Thoracic aorta (tissue), 2 donors: ENCODE measurements at regions not wholly inside any gene's neighbourhood (a gene's known extent, or its start where the extent isn't known, plus 50 kb on each side); places are given as distances from the start of the nearest gene placed in this dataset.

Experiments used
- ATAC-seq: fragments of 150-250 bp; one replicate; pipeline ENCODE4 v1.8.0; 2017; ENCODE audit warnings: low read depth; ENCODE audit not compliant: insufficient number of reproducible peaks, low FRiP score
- DNase-seq: peaks from one replicate; pipeline ENCODE4 v3.0.0-alpha.2; 2020; ENCODE audit warnings: low spot score
- H3K27ac ChIP-seq, 2 donors: fragments of 200-600 bp; sonication (generic); 1 replicate in 1 of 2; 2 replicates in 1 of 2; pipeline ENCODE4 v1.5.1; 2016; ENCODE audit warnings: mild to moderate bottlenecking in 2 of 2, moderate library complexity in 2 of 2
- H3K27me3 ChIP-seq: fragments of 200-600 bp; sonication (generic); replicated peaks from 2 replicates; pipeline ENCODE4 v1.6.0; 2016; ENCODE audit warnings: mild to moderate bottlenecking; ENCODE audit not compliant: insufficient read depth
- H3K36me3 ChIP-seq: fragments of 200-600 bp; sonication (generic); one replicate; pipeline ENCODE4 v1.5.1; 2016
- H3K4me1 ChIP-seq, 2 donors: fragments of 200-600 bp; sonication (generic); 1 replicate in 1 of 2; 2 replicates in 1 of 2; pipeline versions ENCODE4 v1.5.1 to v1.6.0; 2016; ENCODE audit warnings: low read depth in 2 of 2, mild to moderate bottlenecking in 1 of 2; ENCODE audit not compliant: control insufficient read depth in 1 of 2
- H3K4me3 ChIP-seq: fragments of 200-600 bp; sonication (generic); 2 replicates; pipeline ENCODE4 v1.5.1; 2016; ENCODE audit warnings: mild to moderate bottlenecking
- H3K9me3 ChIP-seq: fragments of 200-600 bp; sonication (generic); 2 replicates; pipeline ENCODE4 v1.5.1; 2016
- TF ChIP-seq, protein P1 (sequence below): fragments of 200-600 bp; sonication (generic); IDR thresholded peaks from one replicate; pipeline ENCODE4 v1.5.1; 2019; ENCODE audit warnings: antibody characterized with exemption

DNA sequence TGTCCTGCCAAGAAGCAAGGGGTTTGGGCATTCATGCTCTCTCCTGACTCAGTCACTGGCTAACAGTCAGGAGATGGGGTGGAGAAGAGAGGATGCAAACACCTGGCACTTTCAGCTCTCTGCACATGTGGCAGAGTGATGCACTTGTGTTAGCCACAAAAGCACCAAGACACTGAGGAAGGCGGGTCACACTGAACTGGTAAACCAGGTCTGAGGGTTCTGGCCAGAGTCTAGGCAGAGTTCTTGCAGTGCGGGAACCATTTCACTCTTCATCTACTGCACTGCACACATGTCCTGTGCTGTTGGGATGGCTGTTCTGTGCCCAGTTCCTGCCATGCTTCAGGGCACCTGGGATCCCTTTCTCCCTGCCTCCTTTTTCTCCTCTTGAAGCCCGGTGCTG is 157.1 kb upstream of the GDNF start:
- H3K4me3 ChIP-seq, result no peak overlapping the region
- ATAC-seq, result no peak
- no peaks in the 10 kb centered on the region for H3K27me3 ChIP-seq
- no peaks in the 10 kb centered on the region for H3K9me3 ChIP-seq
- TF ChIP-seq, protein P1, sequence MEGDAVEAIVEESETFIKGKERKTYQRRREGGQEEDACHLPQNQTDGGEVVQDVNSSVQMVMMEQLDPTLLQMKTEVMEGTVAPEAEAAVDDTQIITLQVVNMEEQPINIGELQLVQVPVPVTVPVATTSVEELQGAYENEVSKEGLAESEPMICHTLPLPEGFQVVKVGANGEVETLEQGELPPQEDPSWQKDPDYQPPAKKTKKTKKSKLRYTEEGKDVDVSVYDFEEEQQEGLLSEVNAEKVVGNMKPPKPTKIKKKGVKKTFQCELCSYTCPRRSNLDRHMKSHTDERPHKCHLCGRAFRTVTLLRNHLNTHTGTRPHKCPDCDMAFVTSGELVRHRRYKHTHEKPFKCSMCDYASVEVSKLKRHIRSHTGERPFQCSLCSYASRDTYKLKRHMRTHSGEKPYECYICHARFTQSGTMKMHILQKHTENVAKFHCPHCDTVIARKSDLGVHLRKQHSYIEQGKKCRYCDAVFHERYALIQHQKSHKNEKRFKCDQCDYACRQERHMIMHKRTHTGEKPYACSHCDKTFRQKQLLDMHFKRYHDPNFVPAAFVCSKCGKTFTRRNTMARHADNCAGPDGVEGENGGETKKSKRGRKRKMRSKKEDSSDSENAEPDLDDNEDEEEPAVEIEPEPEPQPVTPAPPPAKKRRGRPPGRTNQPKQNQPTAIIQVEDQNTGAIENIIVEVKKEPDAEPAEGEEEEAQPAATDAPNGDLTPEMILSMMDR, result no peak
- no peak overlapping the region for H3K27ac ChIP-seq
- no peak for DNase-seq
- no peaks in the 10 kb centered on the region for H3K36me3 ChIP-seq
- H3K4me1 ChIP-seq, result no peaks in the 10 kb centered on the region

DNA sequence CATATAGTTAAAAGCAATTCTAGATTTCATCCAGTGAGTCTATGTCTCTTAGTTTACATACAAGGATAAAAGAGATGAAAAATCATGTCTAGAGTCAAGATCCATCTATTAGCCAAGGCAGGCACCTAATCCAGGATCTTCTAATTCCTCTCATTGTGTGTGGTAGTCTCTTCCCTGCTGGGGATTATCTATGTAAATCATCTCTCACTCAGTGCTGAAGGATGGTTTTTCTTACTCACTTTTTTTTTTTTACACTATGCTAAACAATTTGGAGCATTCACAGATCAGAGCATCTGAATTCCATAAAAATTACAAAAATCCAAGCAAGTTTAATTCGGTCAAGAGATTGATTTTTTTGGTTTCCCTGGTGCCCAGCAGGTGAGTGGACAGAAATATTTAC is 154.9 kb upstream of the GDNF start:
- Histone ChIP-seq H3K4me1 (no peaks in the 10 kb centered on the region), H3K27me3 (no peaks in the 10 kb centered on the region), H3K4me3 (no peak overlapping the region), H3K36me3 (no peaks in the 10 kb centered on the region), H3K27ac (no peak overlapping the region), H3K9me3 (no peaks in the 10 kb centered on the region)
- ATAC-seq (no peak), DNase-seq (no peak)
- TF ChIP-seq, protein P1, result no peak

DNA sequence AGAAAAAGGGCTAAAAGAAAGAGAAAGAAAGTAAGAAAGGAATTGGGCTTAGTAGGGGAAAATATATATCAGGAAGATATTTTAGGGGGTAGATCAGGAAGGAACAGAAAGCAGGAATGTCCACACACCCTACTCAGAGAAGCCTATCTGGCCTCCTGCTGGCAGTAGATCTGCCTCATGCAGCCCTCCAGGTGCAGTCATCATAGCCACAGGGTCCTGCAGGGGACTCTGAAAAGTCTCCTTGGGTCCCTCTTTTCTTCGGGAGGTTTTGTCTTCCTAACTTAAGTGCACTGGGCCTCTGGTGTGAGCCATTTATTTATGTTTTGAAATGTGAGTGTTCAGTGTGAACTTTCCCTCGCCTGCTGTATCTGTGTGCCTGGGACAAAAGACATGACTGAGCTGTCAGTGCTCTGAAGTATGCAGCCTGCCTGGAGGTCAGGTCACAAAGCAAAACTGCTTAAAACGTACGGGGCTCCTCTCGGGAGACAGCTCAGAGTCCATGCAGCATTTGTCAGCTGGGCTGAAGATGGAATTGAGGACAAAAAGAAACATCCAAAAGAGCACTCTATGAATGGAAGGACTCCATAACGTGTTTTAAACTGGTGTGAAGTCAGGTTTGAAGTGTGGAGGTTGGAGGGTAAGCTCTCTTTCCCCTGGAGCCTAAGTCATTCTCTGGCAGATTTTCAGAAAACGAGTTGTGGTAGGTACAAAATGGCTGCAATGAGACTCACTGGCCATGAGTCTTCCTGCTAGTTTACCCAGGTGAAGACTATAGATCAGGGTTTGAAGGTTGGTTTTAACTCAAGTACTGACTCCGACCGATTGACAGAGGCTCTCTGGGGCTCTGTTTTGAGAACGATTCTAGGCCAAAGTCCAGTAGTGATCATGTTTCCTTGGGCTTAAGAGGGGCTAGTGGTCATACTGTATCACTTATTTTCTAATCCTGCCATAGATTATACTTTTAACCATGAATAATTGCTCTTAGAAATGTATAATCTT is 151.8 kb upstream of the GDNF start:
- Histone ChIP-seq H3K27ac (no peak overlapping the region), H3K4me1 (no peaks in the 10 kb centered on the region), H3K27me3 (no peaks in the 10 kb centered on the region), H3K36me3 (no peaks in the 10 kb centered on the region), H3K9me3 (no peaks in the 10 kb centered on the region), H3K4me3 (no peak overlapping the region)
- DNase-seq, result no peak
- TF ChIP-seq, protein P1, result no peak
- ATAC-seq, result no peak

DNA sequence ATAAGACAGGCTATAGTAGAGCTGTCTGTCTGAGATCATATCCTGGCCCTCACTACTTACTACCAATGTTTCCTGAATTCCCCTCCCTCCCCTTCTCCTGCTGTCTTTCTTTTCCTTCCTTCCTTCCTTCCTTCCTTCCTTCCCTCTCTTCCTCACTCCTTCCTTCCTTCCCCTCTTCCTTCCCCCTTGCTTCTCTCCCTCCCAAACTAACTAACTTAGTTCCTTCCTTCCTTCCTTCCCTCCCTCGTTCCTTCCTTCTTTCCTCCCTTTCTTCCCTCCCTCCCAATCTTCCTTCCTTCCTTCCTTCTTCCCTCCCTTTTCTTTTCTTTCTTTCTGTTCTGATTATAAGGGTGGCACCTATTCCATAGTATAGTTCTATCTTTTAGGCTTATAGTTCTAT is 150.0 kb upstream of the GDNF start:
- no peaks in the 10 kb centered on the region for H3K27me3 ChIP-seq
- DNase-seq, result no peak
- no peak overlapping the region for H3K27ac ChIP-seq
- H3K4me3 ChIP-seq, result no peak overlapping the region
- no peaks in the 10 kb centered on the region for H3K36me3 ChIP-seq
- no peaks in the 10 kb centered on the region for H3K9me3 ChIP-seq
- no peak for ATAC-seq
- no peaks in the 10 kb centered on the region for H3K4me1 ChIP-seq
- TF ChIP-seq, protein P1, result no peak

DNA sequence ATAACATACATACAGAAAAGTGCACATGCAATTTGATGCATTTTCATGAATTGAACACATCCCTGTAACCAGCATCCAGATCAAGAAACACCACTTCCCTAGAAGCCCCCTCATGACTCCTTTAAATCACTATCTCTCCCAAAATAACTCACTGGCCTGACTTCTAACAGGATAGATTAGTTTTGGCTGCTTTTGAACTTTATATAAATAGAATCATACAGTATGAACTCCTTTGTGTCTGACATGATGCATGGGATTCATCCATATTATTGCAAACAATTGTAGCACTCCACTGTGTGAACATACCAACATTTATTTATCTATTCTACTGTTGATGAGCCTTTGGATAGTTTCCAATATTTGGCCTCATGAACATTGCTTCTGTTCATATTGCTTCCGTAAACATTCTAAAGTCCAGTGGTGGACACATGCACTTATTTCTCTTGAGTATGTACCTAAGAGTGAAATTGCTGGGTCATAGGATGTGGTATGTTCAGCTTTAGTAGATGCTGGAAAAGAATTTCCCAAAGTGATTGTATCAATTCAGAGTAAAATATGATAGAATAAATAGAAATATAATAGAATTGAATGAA is 148.7 kb upstream of the GDNF start:
- no peak for ATAC-seq
- no peak for DNase-seq
- no peaks in the 10 kb centered on the region for H3K9me3 ChIP-seq
- no peaks in the 10 kb centered on the region for H3K36me3 ChIP-seq
- no peaks in the 10 kb centered on the region for H3K27me3 ChIP-seq
- TF ChIP-seq, protein P1, result no peak
- H3K4me3 ChIP-seq, result no peak overlapping the region
- H3K27ac ChIP-seq, result no peak overlapping the region
- no peaks in the 10 kb centered on the region for H3K4me1 ChIP-seq
